NCI-H1417 treated with DMSO at 0.1 percent for 48 hours (cell line): ENCODE measurements at regions not wholly inside any gene's neighbourhood (a gene's known extent, or its start where the extent isn't known, plus 50 kb on each side); places are given as distances from the start of the nearest gene placed in this dataset.

Source experiments
- DNase-seq: peaks from one replicate; lab custom pipeline; 2025; lab: John Stamatoyannopoulos, UW

DNA sequence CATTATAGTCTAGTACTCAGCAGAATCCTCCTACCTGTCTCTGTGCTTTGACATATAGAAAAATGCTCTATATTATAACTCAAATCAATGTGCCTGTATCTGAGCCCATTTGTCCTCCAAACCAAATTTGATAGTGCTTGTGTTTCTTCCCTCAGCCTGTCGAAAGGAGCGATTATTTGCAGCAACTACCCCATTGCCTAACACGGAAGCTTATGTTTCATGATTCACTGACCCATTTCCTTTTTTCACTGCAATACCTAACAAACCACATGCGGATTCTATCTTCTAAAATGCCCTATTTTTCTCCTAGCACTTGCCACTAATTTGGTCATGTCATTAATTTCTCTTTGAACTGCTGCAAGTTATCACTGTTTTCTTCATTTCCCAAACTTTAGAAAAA is 1220.6 kb upstream of the CADM2 start:
- DNase-seq, result no peak

DNA sequence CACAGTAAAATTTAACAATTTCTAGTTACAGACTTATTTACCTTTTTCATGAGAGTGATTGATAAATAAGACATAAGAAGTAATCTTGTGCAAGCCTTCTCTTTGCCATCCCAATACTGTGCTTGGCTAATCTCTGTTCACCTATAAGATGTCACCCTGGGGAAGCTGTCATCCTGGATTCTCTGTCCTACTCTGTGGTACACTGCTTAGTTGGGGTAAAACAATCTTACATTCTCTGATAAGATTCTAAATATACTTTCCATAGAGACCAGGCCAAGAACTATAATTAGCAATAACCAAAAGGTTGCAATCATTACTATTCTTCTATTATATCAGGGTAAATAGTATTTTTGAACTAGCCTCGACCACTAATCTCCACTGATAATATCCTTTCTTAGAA is 1218.3 kb upstream of the CADM2 start:
- DNase-seq, result no peak

DNA sequence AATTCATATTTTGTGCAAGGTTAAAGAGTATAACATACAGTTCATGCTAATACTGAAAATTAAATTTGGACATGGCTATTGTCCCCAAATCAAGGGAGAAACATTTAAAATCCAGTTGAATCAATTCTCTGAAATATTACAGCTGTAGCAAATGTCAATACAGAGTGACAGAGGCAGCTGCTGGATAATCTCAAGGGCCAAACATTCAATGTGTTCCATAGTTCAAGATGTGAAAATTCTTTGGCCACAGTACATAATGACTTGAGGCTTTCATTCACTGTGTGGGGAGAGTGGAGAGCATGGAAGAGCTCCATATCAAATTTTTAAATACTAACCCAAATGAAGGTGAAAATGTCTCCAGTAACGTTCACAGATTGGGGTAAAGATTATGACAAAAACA is 1192.8 kb upstream of the CADM2 start:
- no peak for DNase-seq

DNA sequence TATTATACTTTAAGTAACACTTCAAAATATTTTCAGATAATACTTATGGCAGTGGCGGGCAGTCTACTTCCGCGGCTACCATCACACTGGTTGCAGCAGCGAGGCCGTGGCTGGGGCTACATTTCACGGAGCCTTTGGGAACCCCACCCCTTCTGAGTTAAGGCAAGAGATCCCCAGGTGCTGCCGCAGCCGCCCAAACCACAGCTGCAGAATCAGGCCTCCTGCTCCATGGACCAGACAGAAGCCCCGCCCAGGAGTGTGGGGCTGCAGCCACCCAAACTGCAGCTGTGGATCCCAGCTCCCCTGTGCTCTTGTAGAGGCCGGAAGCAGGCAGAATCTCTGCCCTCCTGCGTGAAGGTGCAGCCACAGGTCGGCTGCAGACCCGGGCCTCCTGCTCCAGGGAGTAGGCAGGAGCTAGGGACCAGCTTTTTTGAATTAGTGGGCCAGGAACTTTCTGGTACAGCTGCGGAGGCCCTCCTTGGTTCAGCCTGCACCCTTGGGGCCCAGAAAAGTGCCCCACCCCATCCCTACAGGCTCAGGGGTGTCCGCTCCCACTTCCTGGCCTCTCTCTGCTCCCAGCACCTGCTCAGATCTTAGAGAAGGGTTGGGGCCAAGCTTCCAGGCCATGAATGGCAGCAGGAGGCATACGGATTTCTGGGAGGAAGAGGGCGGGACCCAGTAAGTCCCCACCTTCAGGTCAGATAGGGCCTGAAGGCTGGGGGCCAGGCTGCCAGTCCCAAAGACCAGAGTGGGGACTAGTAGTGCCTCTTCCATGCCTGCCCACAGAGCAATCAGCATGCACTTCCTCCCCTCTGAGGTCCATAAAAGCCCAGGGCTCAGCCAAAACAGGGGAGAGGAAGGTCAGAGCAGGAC is 1188.8 kb upstream of the CADM2 start:
- no peak for DNase-seq

DNA sequence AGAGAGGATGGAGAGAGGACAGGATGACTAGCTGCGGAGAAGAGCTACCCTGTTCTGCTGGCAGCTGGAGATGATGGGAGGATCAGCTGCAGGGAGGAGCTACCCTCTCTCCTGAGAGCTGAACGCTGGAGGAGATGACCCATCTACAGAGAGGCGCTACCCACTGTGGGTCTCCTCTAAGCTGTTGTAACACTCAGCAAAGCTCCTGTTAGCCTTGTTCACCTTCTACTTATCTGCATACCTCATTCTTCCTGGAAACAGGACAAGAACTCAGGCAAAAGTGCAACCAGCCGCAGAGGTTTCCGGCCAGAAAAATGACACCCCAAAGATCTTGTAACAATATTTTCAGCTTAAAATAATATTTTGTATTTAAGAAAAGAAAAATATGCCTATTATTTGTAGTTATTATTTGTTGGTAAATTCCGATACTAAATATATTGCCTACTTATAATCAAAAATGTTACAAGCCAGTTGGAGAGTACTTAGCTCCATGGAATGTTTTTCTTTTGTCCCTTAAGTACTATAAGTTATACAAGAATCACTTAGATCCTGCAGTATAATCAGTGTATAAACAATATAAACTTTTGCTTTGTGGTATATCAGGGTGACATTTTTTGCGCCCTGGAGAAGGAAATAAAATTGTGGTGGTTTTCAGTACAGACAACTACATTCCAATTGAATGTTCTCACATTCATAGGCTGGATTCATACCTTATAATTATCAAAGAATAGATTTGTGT is 1188.0 kb upstream of the CADM2 start:
- no peak for DNase-seq

DNA sequence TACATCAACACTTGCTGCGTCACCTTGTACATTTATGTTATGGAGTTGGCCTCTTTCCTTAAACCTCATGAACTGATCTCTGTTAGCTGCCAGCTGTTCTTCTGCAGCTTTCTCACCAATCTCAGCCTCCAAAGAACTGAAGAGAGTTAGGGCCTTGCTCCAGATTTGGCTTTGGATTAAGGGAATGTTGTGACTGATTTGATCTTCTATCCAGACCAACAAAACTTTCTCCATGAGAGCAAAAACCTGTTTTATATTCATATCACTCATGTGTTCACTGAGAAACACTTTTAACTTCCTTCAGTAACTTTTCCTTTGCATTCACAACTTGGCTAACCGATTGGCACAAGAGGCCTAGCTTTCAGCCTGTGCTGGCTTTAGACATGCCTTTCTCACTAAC is 1156.0 kb upstream of the CADM2 start:
- no peak for DNase-seq

DNA sequence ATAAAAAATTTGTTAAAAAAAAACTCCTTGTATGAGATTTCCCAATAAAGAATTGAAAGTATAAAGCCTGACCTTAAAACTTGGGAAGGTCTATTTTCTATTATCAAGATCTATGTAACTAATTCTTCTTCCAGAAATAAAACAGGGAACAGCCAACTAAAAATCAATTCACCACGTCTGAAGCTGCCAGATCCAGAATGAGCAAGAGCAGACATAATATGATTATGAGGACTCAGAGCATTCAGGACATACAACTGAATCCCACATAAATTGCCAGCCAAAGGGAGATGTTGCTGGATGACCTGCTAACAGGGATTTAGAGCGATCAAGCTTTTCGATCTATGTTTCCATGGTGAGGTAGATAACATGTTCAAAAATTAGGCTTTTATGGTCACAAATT is 1151.3 kb upstream of the CADM2 start:
- no peak for DNase-seq

DNA sequence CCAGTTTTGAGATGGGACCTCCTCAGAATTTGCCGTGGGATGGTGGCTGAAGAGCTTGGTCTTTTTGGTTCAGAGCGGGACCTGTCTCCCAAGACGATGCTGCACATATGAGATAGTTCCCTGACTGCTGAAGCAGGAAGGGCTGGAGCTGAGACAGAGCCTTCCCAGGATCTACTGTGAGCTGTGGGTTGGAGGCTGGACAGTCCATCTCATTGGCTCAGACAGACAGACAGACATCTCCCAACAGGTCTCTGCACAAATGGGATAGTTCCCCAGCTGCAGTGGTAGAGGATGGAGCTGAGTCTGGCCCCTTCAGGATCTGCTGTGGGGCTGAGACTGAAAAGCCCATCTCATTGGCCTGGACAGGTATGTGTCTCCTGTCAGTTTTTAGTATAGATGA is 1145.6 kb upstream of the CADM2 start:
- DNase-seq, result no peak

DNA sequence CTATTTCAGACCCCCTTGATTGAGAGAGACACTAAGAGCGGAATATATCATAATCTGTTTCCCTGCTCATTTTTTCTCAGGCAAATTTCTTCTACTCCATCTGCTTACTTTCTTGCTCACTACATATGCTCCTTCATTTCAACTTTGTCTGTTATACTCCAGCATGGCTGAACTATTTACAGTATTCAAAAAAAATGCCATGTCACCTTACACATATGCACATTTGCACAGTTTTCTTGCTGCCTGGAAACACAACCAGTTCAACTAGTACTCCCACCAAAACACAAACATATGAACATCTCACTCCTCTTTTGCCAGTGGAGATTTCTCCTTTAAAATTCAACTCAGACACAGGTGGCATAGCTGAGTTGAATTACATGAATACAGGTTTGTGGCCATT is 1142.1 kb upstream of the CADM2 start:
- DNase-seq, result no peak

DNA sequence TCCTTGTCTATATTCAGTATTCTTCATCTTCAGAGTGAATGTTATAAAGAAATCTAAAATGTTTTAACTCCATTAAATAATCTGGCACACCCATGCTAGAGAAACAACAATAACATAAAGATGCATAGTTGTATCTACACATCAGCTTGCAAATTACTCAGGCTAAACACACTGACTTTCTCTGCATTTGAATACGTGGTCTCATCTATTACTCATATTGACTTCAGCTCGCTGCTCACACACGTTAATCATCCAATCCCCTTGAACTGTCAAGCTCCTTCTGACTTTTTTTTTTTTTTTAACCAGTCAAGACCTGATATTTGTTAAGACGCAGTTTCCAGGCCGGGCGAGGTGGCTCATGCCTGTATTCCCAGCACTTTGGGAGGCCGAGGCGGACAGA is 1137.3 kb upstream of the CADM2 start:
- DNase-seq, result no peak

DNA sequence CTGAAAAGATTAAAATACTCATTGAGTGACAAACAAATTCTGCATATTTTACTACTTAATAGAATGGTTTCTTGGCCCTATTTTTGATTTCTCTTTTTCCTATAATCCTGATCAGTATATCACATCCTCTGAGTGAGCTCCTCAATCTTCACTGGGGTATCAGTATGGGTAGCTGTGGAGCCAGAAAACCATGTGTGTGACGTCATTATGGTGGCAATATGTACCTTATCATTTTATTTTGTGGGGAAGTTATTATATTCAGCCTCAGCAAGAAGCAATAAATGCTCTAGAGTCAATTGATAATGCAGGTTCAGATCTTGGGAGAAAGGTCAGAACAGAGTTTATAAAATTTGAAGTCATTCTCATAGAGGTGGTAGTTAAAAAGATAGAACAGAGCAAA is 1135.7 kb upstream of the CADM2 start:
- no peak for DNase-seq

DNA sequence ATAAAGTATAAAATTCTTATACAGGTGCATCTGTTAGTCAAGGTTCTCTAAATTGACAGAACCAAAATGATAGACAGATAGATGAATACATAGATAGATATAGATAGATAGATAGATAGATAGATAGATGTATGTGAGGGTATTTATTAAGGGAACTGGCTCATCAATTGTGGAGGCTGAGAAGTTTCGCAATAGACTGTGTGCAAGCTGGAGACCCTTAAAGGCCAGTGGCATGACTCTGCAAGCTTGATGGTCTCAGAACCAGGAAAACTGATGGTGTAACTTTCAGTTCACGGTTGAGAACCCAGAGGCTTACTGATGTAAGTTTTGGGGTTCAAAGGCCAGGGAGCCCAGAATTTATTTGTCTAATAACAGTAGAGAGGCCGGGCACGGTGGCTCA is 1123.7 kb upstream of the CADM2 start:
- DNase-seq, result no peak

DNA sequence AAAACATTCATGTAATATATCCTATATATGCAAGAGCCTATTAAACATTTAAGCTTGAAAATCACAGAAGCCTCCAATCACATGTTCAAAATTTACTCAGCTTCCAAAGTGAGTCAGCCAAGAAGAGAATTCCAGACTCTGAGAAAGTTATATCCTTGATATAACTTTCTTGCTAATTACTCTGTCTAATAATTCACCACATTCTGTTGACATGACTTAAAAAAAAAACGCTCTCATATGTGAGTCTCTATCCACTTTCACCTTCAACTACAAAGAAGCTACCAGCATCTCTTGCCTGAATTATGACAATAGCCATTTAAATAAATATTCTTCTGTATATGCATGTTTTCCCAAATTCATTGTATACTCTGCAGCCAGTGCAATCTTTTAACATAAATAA is 1116.3 kb upstream of the CADM2 start:
- DNase-seq, result no peak

DNA sequence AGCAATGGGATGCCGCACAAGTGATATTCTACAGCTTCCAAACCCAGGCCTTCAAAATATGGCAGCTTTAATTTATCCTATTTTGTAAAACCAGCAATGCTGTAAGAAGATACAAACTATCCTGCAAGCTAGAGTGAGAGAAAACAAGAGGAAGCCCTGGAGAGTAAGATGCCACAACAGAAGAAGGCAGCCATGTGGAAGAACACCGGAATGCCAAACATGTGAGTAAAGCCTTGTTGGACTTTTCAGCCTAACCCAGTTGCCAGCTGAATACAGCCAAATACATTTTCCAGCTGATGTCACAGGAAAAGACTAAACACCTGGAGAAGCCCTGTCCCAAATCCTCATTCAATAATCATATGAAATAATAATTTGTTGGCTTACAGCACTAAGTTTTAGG is 1115.1 kb upstream of the CADM2 start:
- no peak for DNase-seq

DNA sequence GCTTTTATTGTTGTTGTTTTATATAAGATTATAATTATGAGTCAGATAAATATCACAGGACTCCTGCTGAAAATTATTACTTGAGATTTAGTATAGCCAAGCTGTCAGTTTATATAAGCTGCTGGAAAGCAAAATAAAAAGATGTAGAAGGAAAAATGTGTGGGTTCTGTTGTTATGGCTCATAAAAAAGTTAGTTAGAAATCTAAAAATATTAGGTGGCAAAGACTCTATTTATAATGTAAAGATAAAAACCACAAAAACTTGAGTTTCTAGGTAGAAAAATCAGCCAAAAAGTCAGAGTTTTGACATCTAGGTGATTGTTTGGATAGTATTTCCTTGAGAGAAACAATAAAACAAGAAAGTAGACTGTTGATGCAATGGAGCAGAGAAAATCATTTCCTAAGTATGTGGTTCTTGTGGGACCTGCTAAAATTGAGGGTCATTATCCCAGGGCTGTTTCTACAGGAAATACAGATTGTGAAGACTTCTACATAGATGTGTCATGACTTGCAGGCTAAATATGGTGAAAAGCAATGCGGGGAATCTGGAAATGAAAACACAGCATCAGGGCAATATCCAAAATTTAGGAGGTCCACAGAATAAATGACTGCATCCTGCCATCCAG is 1109.6 kb upstream of the CADM2 start:
- DNase-seq, result no peak

DNA sequence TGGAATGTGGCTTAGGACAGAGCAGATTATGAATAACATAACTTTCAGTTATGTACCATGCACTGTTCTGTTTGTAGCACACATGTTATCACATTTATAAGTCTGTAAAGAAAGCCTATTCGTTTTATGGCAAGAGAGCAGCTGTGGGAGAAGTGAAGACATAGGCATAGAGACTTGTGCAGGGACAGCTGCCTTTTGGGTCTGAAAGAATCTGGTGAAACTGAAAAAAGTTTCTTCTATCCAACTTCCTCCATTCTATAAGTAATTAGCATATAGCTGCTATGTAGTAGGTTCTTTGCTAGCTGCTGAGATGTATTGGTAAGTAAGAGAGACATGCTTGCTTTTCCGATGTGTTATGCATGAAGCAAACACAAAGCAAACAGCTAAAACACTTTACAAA is 1095.4 kb upstream of the CADM2 start:
- DNase-seq, result no peak

DNA sequence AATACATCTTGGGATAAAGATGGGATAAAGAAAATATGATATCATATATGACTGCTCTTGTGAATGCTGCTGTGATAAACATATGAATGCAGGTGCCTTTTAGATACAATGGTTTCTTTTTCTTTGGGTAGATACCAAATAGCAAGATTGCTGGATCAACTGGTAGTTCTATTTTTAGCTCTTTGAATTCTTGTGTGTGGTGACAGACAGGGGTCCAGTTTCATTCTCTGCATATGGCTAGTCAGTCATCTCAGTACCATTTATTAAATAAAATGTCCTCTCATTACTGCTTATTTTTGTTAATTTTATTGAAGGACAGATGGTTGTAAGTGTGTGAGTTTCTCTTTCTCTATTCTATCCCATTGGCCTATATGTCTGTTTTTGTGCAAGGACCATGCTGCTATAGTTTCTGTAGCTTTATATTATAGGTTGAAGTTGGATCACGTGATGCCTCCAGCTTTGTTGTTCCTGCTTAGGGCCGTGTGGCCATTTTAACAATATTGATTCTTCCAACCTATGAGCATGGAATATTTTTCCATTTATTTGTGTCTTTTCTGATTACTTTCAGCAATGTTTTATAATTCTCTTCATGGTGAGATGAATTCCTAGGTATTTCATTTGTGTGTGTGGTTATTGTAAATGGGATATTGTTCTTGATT is 1089.8 kb upstream of the CADM2 start:
- no peak for DNase-seq

DNA sequence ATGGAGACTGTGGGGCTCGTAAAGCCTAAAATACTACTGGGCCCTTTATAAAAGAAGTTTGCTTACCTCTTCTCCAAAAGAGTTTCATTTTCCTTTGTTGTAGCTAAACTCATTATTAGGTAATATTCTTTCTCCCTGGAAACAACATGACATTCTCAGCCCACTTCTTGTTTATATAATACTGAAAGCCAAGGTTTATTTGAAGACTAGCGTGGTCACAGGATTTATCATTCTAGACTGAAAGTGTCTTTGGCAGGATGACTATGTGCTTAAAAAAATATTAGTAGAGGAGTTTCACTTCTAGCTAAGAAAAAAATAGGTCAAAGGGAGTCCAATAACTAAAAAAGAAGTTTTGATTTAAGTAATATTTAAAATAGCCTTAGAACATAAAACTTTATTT is 1085.2 kb upstream of the CADM2 start:
- DNase-seq, result no peak

DNA sequence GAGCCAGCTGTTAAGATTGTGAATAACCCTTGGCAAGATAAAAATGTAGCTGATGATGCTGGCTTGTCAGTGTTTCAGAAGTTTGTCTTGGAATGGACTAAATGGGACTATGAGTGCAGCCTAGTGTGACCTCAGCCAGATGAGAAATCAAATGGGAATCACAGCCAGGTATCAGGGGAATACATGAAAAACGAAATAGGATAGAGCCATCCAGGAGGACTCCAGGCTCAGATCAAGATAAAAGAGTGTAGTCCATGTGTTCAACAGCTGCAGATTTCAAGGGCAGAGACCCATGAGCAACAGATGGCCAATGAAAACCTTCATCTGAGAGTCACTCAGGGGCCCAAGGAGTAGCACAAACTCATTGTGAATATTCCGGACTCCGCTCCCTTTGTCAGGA is 1080.9 kb upstream of the CADM2 start:
- DNase-seq, result no peak

DNA sequence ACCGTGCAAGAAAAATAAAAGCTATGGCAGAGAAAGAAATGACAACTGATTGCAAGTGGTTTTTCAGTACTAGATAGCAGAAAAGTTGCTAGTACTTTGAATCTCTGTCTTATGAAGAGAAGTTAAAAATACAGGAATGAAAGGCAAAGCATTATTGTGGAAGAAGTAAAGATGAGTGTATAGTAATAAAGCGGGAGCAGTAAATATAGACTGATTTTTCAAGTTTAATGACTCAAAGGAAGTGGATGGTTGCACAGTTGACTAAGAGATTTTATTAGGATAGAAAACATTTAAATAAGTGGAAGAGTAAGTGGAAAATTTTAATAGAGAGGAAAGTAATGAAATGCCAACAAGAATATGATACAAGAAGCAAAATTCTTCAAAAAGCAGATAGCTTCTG is 1076.1 kb upstream of the CADM2 start:
- DNase-seq, result no peak

DNA sequence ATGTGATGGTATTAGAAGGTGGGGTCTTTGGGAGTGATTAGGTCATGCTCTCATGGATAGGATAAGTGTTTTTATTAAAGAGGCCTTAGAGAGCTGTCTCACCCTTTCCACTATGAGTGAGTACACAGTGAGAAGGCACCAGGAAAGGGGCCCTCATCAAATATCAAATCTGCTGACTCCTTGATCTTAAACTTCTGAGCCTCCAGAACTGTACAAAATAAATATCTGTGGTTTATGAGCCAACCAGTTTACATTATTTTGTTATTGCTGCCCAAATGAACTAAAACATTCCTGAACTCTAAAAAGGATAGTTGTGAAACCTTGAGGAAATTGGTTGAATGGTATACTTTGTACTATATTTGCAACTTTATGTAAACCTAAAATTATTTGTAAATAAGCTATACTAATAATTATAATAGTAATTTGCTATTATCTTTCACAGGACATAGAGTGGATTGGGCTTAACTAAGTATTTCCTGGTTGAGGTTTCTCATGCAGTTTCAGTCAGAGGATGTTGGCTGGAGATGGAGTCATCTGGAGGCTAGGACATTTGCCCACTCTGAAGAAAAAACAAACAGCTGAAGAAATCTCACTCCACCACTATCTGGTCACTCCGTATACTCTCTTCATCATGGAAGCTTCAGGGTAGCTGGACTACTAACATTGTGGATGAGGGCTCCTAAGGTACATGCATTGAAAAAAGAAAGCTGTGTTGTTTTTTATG is 1068.6 kb upstream of the CADM2 start:
- no peak for DNase-seq

DNA sequence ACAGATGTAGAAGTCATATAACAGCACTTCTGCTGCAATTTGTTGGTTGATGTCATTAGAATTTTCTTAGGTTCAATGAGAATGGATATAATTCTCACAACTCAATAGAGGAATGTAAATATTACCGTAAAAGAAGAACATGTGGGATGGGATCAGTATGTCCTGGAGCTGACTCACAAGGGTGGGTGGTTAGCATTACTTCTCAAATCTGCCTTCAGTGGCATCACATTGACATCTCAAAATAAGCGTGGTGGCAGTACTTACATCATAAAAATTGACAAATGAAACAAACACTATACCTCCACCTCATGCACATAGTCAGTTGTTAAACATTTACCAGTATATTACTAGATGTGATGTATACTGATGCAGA is 1068.0 kb upstream of the CADM2 start:
- DNase-seq, result no peak
